GM23338 (cell line): ENCODE measurements at regions not wholly inside any gene's neighbourhood (a gene's known extent, or its start where the extent isn't known, plus 50 kb on each side); places are given as distances from the start of the nearest gene placed in this dataset.

Experiments
- ATAC-seq: fragments of 200-7000 bp; cut with Tn5 transposase; 3 replicates; pipeline ENCODE4 v1.9.1; 2020
- DNase-seq: peaks from one replicate; pipeline ENCODE4 v3.0.0-alpha.2; 2015; ENCODE audit warnings: low spot score
- H2AFZ ChIP-seq: fragments of 200-600 bp; sonication (generic); 2 replicates; pipeline ENCODE4 v1.8.0; 2016; ENCODE audit warnings: antibody characterized with exemption, mild to moderate bottlenecking, moderate library complexity
- H3F3A ChIP-seq: fragments of 200-600 bp; sonication (generic); replicated peaks from 2 replicates; pipeline ENCODE4 v1.8.0; 2017; ENCODE audit warnings: antibody characterized with exemption, mixed run types, low read depth
- H3K27ac ChIP-seq: fragments of 200-600 bp; sonication (generic); 2 replicates; pipeline ENCODE4 v1.6.1; 2016; ENCODE audit warnings: low read depth
- H3K27me3 ChIP-seq: fragments of 200-600 bp; sonication (generic); 2 replicates; pipeline ENCODE4 v1.8.0; 2016; ENCODE audit warnings: mild to moderate bottlenecking, mixed run types, moderate library complexity; ENCODE audit not compliant: insufficient read depth
- H3K36me3 ChIP-seq: fragments of 200-600 bp; sonication (generic); 2 replicates; pipeline ENCODE4 v1.8.0; 2016; ENCODE audit warnings: mild to moderate bottlenecking; ENCODE audit not compliant: insufficient read depth
- H3K4me1 ChIP-seq: fragments of 200-600 bp; sonication (generic); 2 replicates; pipeline ENCODE4 v1.8.0; 2016; ENCODE audit warnings: mild to moderate bottlenecking, moderate library complexity; ENCODE audit not compliant: insufficient read depth
- H3K4me2 ChIP-seq: fragments of 200-600 bp; sonication (generic); 2 replicates; pipeline ENCODE4 v1.7.1; 2017; ENCODE audit warnings: mixed run types
- H3K4me3 ChIP-seq: fragments of 200-600 bp; sonication (generic); 2 replicates; pipeline ENCODE4 v1.6.1; 2016; ENCODE audit warnings: mixed run types
- H3K79me2 ChIP-seq: fragments of 200-600 bp; sonication (generic); replicated peaks from 2 replicates; pipeline ENCODE4 v1.8.0; 2017; ENCODE audit warnings: mild to moderate bottlenecking; ENCODE audit not compliant: insufficient read depth
- H3K9me2 ChIP-seq: fragments of 200-600 bp; sonication (generic); 2 replicates; pipeline ENCODE4 v1.8.0; 2017; ENCODE audit not compliant: insufficient read depth
- H4K20me1 ChIP-seq: fragments of 200-600 bp; sonication (generic); replicated peaks from 2 replicates; pipeline ENCODE4 v1.8.0; 2017; ENCODE audit warnings: mild to moderate bottlenecking; ENCODE audit not compliant: insufficient read depth
- H3K27ac Mint-ChIP-seq: 2 replicates; pipeline ENCODE4 v1.8.0; 2020; ENCODE audit warnings: inconsistent platforms, mild to moderate bottlenecking, moderate library complexity, mixed read lengths
- H3K27me3 Mint-ChIP-seq: 3 replicates; pipeline ENCODE4 v1.8.0; 2022; ENCODE audit warnings: low read depth, mild to moderate bottlenecking, moderate library complexity, mixed read lengths, inconsistent platforms; ENCODE audit not compliant: insufficient read depth, poor library complexity
- H3K36me3 Mint-ChIP-seq: 3 replicates; pipeline ENCODE4 v1.8.0; 2021; ENCODE audit warnings: low read depth, mild to moderate bottlenecking, inconsistent platforms, moderate library complexity, mixed read lengths
- H3K4me1 Mint-ChIP-seq: 3 replicates; pipeline ENCODE4 v1.8.0; 2020; ENCODE audit warnings: mild to moderate bottlenecking, inconsistent platforms, mixed read lengths
- H3K4me3 Mint-ChIP-seq: 3 replicates; pipeline ENCODE4 v1.8.0; 2021; ENCODE audit warnings: moderate library complexity, mild to moderate bottlenecking, inconsistent platforms, mixed read lengths
- H3K9me3 Mint-ChIP-seq: 3 replicates; pipeline ENCODE4 v1.8.0; 2020; ENCODE audit warnings: moderate library complexity, mild to moderate bottlenecking, inconsistent platforms, mixed read lengths
- CREB1 ChIP-seq: fragments of 250-450 bp; sonication (Bioruptor Pico); IDR thresholded peaks from 2 replicates; pipeline ENCODE4 v1.5.0; 2020; ENCODE audit warnings: low read depth, mild to moderate bottlenecking, moderate library complexity
- EZH2phosphoT487 ChIP-seq: fragments of 200-600 bp; sonication (generic); IDR thresholded peaks from one replicate; pipeline ENCODE4 v1.8.1; 2018; ENCODE audit warnings: antibody characterized with exemption; ENCODE audit not compliant: unreplicated experiment
- TF ChIP-seq, protein P1 (sequence below): fragments of 250-450 bp; sonication (Bioruptor Pico); IDR thresholded peaks from 2 replicates; pipeline ENCODE4 v1.5.0; 2020; ENCODE audit warnings: mild to moderate bottlenecking, moderate library complexity
- TF ChIP-seq, protein P2 (sequence below), 2 experiments: fragments of 200-600 bp in 1 of 2; sonication (generic) in 1 of 2; conservative IDR thresholded peaks; 2 replicates each; pipeline versions ENCODE4 v1.5.1 to v1.6.1; 2016 to 2017; ENCODE audit warnings: antibody characterized with exemption in 2 of 2, low read depth in 2 of 2, mild to moderate bottlenecking in 2 of 2, moderate library complexity in 1 of 2

DNA sequence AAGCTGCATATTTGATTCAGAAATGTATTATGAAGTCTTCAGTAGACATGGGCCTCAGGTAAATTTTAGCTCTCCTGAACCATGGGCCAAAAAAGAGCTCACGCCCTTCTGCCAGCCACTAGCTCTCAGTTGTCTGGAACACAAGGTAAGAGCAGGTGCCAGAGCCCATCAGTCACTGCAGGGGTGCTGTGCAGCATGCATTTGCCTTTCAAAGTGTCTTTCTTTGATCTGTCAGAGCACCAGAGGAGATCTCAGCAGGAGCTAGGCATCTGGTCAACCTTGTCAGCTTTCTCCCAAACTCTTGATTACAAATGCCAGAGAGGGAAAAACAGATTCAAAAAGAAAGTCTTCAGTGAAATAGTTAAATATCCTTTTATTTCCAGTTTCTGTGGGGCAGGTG is 332.3 kb downstream of the COL11A1 start:
- Mint-ChIP-seq H3K4me3 (no peak overlapping the region), H3K9me3 (peaks cover 3% of the 10 kb centered on the region; the same call in 2 of the 3 replicates), H3K4me1 (peaks cover 12% of the 10 kb centered on the region; the same call in 2 of the 3 replicates), H3K36me3 (no peaks in the 10 kb centered on the region), H3K27ac (no peak overlapping the region), H3K27me3 (no peaks in the 10 kb centered on the region)
- ATAC-seq, result peak; percentile 93
- Histone ChIP-seq H3F3A (no peaks in the 10 kb centered on the region), H3K27me3 (no peaks in the 10 kb centered on the region), H3K4me2 (no peak overlapping the region), H3K79me2 (no peaks in the 10 kb centered on the region), H4K20me1 (no peaks in the 10 kb centered on the region), H3K4me3 (no peak overlapping the region), H2AFZ (no peak overlapping the region), H3K36me3 (no peaks in the 10 kb centered on the region), H3K4me1 (no peaks in the 10 kb centered on the region), H3K27ac (no peak overlapping the region), H3K9me2 (no peaks in the 10 kb centered on the region)
- TF ChIP-seq, protein P1, sequence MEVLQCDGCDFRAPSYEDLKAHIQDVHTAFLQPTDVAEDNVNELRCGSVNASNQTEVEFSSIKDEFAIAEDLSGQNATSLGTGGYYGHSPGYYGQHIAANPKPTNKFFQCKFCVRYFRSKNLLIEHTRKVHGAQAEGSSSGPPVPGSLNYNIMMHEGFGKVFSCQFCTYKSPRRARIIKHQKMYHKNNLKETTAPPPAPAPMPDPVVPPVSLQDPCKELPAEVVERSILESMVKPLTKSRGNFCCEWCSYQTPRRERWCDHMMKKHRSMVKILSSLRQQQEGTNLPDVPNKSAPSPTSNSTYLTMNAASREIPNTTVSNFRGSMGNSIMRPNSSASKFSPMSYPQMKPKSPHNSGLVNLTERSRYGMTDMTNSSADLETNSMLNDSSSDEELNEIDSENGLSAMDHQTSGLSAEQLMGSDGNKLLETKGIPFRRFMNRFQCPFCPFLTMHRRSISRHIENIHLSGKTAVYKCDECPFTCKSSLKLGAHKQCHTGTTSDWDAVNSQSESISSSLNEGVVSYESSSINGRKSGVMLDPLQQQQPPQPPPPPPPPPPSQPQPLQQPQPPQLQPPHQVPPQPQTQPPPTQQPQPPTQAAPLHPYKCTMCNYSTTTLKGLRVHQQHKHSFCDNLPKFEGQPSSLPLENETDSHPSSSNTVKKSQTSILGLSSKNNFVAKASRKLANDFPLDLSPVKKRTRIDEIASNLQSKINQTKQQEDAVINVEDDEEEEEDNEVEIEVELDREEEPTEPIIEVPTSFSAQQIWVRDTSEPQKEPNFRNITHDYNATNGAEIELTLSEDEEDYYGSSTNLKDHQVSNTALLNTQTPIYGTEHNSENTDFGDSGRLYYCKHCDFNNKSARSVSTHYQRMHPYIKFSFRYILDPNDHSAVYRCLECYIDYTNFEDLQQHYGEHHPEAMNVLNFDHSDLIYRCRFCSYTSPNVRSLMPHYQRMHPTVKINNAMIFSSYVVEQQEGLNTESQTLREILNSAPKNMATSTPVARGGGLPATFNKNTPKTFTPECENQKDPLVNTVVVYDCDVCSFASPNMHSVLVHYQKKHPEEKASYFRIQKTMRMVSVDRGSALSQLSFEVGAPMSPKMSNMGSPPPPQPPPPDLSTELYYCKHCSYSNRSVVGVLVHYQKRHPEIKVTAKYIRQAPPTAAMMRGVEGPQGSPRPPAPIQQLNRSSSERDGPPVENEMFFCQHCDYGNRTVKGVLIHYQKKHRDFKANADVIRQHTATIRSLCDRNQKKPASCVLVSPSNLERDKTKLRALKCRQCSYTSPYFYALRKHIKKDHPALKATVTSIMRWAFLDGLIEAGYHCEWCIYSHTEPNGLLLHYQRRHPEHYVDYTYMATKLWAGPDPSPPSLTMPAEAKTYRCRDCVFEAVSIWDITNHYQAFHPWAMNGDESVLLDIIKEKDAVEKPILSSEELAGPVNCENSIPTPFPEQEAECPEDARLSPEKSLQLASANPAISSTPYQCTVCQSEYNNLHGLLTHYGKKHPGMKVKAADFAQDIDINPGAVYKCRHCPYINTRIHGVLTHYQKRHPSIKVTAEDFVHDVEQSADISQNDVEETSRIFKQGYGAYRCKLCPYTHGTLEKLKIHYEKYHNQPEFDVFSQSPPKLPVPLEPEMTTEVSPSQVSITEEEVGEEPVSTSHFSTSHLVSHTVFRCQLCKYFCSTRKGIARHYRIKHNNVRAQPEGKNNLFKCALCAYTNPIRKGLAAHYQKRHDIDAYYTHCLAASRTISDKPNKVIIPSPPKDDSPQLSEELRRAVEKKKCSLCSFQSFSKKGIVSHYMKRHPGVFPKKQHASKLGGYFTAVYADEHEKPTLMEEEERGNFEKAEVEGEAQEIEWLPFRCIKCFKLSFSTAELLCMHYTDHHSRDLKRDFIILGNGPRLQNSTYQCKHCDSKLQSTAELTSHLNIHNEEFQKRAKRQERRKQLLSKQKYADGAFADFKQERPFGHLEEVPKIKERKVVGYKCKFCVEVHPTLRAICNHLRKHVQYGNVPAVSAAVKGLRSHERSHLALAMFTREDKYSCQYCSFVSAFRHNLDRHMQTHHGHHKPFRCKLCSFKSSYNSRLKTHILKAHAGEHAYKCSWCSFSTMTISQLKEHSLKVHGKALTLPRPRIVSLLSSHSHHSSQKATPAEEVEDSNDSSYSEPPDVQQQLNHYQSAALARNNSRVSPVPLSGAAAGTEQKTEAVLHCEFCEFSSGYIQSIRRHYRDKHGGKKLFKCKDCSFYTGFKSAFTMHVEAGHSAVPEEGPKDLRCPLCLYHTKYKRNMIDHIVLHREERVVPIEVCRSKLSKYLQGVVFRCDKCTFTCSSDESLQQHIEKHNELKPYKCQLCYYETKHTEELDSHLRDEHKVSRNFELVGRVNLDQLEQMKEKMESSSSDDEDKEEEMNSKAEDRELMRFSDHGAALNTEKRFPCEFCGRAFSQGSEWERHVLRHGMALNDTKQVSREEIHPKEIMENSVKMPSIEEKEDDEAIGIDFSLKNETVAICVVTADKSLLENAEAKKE (CRISPR knock-in tag), result peak; percentile 61; the same call in 1 of the 2 replicates
- TF ChIP-seq, protein P2, sequence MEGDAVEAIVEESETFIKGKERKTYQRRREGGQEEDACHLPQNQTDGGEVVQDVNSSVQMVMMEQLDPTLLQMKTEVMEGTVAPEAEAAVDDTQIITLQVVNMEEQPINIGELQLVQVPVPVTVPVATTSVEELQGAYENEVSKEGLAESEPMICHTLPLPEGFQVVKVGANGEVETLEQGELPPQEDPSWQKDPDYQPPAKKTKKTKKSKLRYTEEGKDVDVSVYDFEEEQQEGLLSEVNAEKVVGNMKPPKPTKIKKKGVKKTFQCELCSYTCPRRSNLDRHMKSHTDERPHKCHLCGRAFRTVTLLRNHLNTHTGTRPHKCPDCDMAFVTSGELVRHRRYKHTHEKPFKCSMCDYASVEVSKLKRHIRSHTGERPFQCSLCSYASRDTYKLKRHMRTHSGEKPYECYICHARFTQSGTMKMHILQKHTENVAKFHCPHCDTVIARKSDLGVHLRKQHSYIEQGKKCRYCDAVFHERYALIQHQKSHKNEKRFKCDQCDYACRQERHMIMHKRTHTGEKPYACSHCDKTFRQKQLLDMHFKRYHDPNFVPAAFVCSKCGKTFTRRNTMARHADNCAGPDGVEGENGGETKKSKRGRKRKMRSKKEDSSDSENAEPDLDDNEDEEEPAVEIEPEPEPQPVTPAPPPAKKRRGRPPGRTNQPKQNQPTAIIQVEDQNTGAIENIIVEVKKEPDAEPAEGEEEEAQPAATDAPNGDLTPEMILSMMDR (conservative IDR thresholded peaks at IDR 0.05; ENCODE audit: low read depth in 2 of 2), result no peak
- 0 out of 2 replicates have a peak, but pooled peaks have one; percentile 15 for TF ChIP-seq CREB1 (CRISPR knock-in tag)
- DNase-seq, result peak; percentile 69

DNA sequence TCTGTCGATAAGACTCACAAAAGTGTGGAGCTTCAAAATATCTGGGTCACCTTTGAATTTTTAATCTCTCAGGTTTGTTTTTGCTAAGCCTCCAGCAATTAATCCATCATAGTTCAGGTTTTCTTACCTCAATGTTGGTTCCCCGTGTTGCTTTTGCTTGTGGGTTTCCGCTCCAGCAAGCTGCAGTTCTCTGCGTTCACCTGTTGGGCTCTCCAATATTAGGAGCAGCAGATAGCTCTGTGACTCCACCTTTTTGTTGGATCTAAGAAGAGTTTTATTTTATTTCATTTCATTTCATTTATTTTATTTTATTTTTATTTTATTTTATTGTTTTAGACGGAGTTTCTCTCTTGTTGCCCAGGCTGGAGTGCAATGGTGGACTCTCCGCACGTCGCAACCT is 335.5 kb downstream of the COL11A1 start:
- Mint-ChIP-seq H3K27ac (no peak overlapping the region), H3K9me3 (no peaks in the 10 kb centered on the region), H3K4me3 (no peak overlapping the region), H3K27me3 (no peaks in the 10 kb centered on the region), H3K4me1 (peaks cover 12% of the 10 kb centered on the region; the same call in 2 of the 3 replicates), H3K36me3 (no peaks in the 10 kb centered on the region)
- DNase-seq (peak; percentile 49), ATAC-seq (peak; percentile 63)
- Histone ChIP-seq H4K20me1 (no peaks in the 10 kb centered on the region), H3K27me3 (no peaks in the 10 kb centered on the region), H3F3A (no peaks in the 10 kb centered on the region), H3K9me2 (no peaks in the 10 kb centered on the region), H2AFZ (no peak overlapping the region), H3K4me1 (no peaks in the 10 kb centered on the region), H3K4me2 (no peak overlapping the region), H3K4me3 (no peak overlapping the region), H3K79me2 (no peaks in the 10 kb centered on the region), H3K27ac (no peak overlapping the region), H3K36me3 (no peaks in the 10 kb centered on the region)
- TF ChIP-seq, protein P2 (conservative IDR thresholded peaks at IDR 0.05; ENCODE audit: low read depth in 2 of 2), result peak; percentile 2 to 18; a peak in 1 of 4 replicates
- no peak for TF ChIP-seq EZH2phosphoT487
